ENCODE measurements at regions not wholly inside any gene's neighbourhood (a gene's known extent, or its start where the extent isn't known, plus 50 kb on each side); places are given as distances from the start of the nearest gene placed in this dataset.

DNA sequence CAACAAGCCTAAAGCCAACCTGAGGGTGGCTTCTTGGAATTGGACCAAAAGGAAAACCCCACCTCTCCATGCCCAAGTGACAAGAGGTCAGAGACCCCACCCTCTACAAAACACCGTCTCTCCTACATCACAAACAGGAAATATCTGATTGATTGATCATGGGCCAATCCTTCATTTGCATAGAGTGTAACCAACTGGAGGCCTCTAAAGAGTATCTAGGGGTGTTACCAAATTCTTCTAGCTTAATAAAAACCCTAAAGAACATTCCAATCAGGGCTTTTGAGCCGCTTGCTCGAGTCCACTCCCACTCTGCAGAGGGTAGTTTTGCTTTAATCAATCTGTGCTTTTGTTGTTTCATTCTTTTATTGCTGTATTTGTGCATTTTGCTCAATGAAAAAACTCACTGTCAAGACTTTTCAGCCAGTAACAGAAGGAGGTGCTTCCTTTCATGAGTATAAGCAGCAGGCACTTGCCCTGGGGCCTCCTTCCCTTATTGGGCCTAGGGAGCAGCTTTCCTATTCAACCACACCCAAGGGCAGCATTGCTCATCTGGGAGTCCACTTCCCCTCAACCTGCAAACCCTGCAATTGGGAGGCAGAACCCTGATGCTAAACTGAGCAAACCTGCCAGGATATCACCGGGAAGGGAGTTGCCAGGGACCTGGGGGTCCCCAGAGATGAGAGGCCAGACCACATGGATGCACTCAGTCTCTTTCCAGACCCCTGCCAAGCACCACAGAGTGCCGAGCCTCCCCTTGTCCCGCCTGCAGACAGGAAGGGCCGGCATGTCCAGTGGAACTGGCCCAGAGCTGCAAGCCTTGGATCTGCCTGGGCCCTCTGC, 154.3 kb upstream of the VSTM2B start:
- CTCF ChIA-PET = no interaction called here
- H3K9me2 ChIP-seq (ENCODE audit: insufficient read depth) = no peaks in the 10 kb centered on the region
- peaks cover 10% of the 10 kb centered on the region for H3K27me3 ChIP-seq (ENCODE audit: insufficient read depth, low read length)
- no peaks in the 10 kb centered on the region for H3K36me3 ChIP-seq (ENCODE audit: control insufficient read depth in 1 of 2, insufficient read depth in 2 of 2, low read length in 2 of 2)
- TF ChIP-seq JUND (IDR thresholded peaks at IDR 0.05) (no peak), EZH2 (IDR thresholded peaks at IDR 0.05) (no peak), CEBPB (IDR thresholded peaks at IDR 0.05; ENCODE audit: low read depth) (no peak), FOSL1 (IDR thresholded peaks at IDR 0.05; ENCODE audit: low read depth) (no peak), ELF1 (IDR thresholded peaks at IDR 0.05; ENCODE audit: borderline replicate concordance, low read depth) (no peak), RAD21 (IDR thresholded peaks at IDR 0.05; ENCODE audit: low read depth) (no peak), EGR1 (IDR thresholded peaks at IDR 0.05; ENCODE audit: low read depth) (no peak), REST (IDR thresholded peaks at IDR 0.05; ENCODE audit: low read depth) (no peak), YY1 (IDR thresholded peaks at IDR 0.05; ENCODE audit: extremely low read depth, insufficient replicate concordance, low read depth, low read length) (no peak), SIN3A (IDR thresholded peaks at IDR 0.05; ENCODE audit: low read depth) (no peak), SRF (IDR thresholded peaks at IDR 0.05; ENCODE audit: low read depth) (no peak), TCF7L2 (IDR thresholded peaks at IDR 0.05; ENCODE audit: borderline replicate concordance, extremely low read depth, insufficient read depth, insufficient read length) (no peak), EZH2phosphoT487 (IDR thresholded peaks at IDR 0.05; ENCODE audit: borderline replicate concordance) (no peak), POLR2A (IDR thresholded peaks at IDR 0.05; ENCODE audit: borderline replicate concordance, extremely low read depth, insufficient read depth, insufficient read length) (no peak), CBX3 (IDR thresholded peaks at IDR 0.05; ENCODE audit: low read depth) (no peak)
- TF ChIP-seq, protein P1, sequence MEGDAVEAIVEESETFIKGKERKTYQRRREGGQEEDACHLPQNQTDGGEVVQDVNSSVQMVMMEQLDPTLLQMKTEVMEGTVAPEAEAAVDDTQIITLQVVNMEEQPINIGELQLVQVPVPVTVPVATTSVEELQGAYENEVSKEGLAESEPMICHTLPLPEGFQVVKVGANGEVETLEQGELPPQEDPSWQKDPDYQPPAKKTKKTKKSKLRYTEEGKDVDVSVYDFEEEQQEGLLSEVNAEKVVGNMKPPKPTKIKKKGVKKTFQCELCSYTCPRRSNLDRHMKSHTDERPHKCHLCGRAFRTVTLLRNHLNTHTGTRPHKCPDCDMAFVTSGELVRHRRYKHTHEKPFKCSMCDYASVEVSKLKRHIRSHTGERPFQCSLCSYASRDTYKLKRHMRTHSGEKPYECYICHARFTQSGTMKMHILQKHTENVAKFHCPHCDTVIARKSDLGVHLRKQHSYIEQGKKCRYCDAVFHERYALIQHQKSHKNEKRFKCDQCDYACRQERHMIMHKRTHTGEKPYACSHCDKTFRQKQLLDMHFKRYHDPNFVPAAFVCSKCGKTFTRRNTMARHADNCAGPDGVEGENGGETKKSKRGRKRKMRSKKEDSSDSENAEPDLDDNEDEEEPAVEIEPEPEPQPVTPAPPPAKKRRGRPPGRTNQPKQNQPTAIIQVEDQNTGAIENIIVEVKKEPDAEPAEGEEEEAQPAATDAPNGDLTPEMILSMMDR (IDR thresholded peaks at IDR 0.05 in 2 of 3, conservative IDR thresholded peaks at IDR 0.05 in 1 of 3; ENCODE audit: borderline replicate concordance in 1 of 3, insufficient read depth in 1 of 3, low read depth in 2 of 3, low read length in 2 of 3) = no peak
- H2AFZ ChIP-seq (ENCODE audit: low read depth, low read length, poor library complexity, severe bottlenecking) = no peak overlapping the region
- RAD21 ChIA-PET (ENCODE audit: low non-redundant PET in 1 of 2, low total read pairs in 2 of 2, uncharacterized antibody in 2 of 2, unreplicated experiment in 2 of 2) = no interaction called here
- H3K79me2 ChIP-seq (ENCODE audit: insufficient read depth, low read length) = no peaks in the 10 kb centered on the region
- no peak overlapping the region for H3K4me3 ChIP-seq (replicated peaks in 1 of 2; ENCODE audit: low read depth in 1 of 2, low read length in 2 of 2)
- no peaks in the 10 kb centered on the region for H4K20me1 ChIP-seq (ENCODE audit: insufficient read depth)
- no peak overlapping the region for H3K27ac ChIP-seq (ENCODE audit: low read depth, low read length)
- H3K9ac ChIP-seq (ENCODE audit: low read length) = no peak overlapping the region
- no peak for DNase-seq (ENCODE audit: low read depth, low spot score)
- no peaks in the 10 kb centered on the region for H3K9me3 ChIP-seq (ENCODE audit: control insufficient read depth in 1 of 2, insufficient read depth in 1 of 2, low read depth in 1 of 2, low read length in 2 of 2)
- BruUV-seq (replicated peaks) = no TSS peak
- no peak overlapping the region for H3K4me2 ChIP-seq (ENCODE audit: low read length)
- intact Hi-C loops (cut with micrococcal nuclease) = no loop called here
- POLR2A ChIA-PET = no interaction called here
- ATAC-seq = no peak
- no peaks in the 10 kb centered on the region for H3K4me1 ChIP-seq (ENCODE audit: control insufficient read depth in 1 of 2, insufficient read depth in 2 of 2, low read length in 2 of 2)
